BE2C (cell line): ENCODE measurements at regions not wholly inside any gene's neighbourhood (a gene's known extent, or its start where the extent isn't known, plus 50 kb on each side); places are given as distances from the start of the nearest gene placed in this dataset.
A peak's percentile ranks its signal among the peaks of the same experiment; 100 is the strongest.

Source experiments
- DNase-seq: peaks from one replicate; pipeline ENCODE4 v3.0.0-alpha.2; 2020
- H3K27me3 ChIP-seq: fragments of 250-450 bp; sonication (Bioruptor Pico); 2 replicates; pipeline ENCODE4 v1.5.1; 2020; ENCODE audit warnings: mild to moderate bottlenecking
- H3K36me3 ChIP-seq: fragments of 250-450 bp; sonication (Bioruptor Pico); 2 replicates; pipeline ENCODE4 v1.5.1; 2020; ENCODE audit warnings: mild to moderate bottlenecking
- H3K4me1 ChIP-seq: fragments of 250-450 bp; sonication (Bioruptor Pico); 2 replicates; pipeline ENCODE4 v1.5.1; 2020
- H3K4me3 ChIP-seq: 2 replicates; pipeline ENCODE4 v1.5.1; 2011; ENCODE audit warnings: low read depth, low read length
- H3K9me3 ChIP-seq: fragments of 250-450 bp; sonication (Bioruptor Pico); 2 replicates; pipeline ENCODE4 v1.5.1; 2020
- CTCF ChIP-seq: IDR thresholded peaks from 2 replicates; pipeline ENCODE4 v1.5.1; 2012; ENCODE audit warnings: mild to moderate bottlenecking, low read depth, low read length

GRCh38 chr5:117457656-117458055, 883.0 kb upstream of the SEMA6A start:
- DNase-seq, result no peak
- Histone ChIP-seq H3K36me3 (no peaks in the 10 kb centered on the region), H3K9me3 (no peaks in the 10 kb centered on the region), H3K4me3 (no peak overlapping the region), H3K4me1 (no peaks in the 10 kb centered on the region), H3K27me3 (no peaks in the 10 kb centered on the region)
- no peak for TF ChIP-seq CTCF

GRCh38 chr5:117456866-117457470, 882.3 kb upstream of the SEMA6A start:
- no peak for DNase-seq

GRCh38 chr5:117455236-117456233, 880.9 kb upstream of the SEMA6A start:
- H3K4me3 ChIP-seq, result peak overlapping the region; percentile 76

More at GRCh38 chr5:117456866-117457470, 882.3 kb upstream of the SEMA6A start:
- Histone ChIP-seq H3K9me3 (no peaks in the 10 kb centered on the region), H3K4me3 (no peak overlapping the region), H3K36me3 (no peaks in the 10 kb centered on the region), H3K4me1 (no peaks in the 10 kb centered on the region), H3K27me3 (no peaks in the 10 kb centered on the region)
- no peak for TF ChIP-seq CTCF

GRCh38 chr5:117454716-117455212, 880.1 kb upstream of the SEMA6A start:
- no peaks in the 10 kb centered on the region for H3K27me3 ChIP-seq
- TF ChIP-seq CTCF, result peak; percentile 94
- no peaks in the 10 kb centered on the region for H3K9me3 ChIP-seq
- peak overlapping the region; percentile 76 for H3K4me3 ChIP-seq
- H3K4me1 ChIP-seq, result peaks cover 3% of the 10 kb centered on the region; the same call in 1 of the 2 replicates
- no peaks in the 10 kb centered on the region for H3K36me3 ChIP-seq
- peak; percentile 59 for DNase-seq

More at GRCh38 chr5:117455236-117456233, 880.9 kb upstream of the SEMA6A start:
- no peaks in the 10 kb centered on the region for H3K36me3 ChIP-seq
- H3K9me3 ChIP-seq, result no peaks in the 10 kb centered on the region
- no peaks in the 10 kb centered on the region for H3K27me3 ChIP-seq
- TF ChIP-seq CTCF, result peak; percentile 77
- H3K4me1 ChIP-seq, result peaks cover 3% of the 10 kb centered on the region; the same call in 1 of the 2 replicates
- peak; percentile 66 for DNase-seq

- Histone ChIP-seq H3K4me1 (no peaks in the 10 kb centered on the region), H3K4me3 (no peak overlapping the region), H3K36me3 (no peaks in the 10 kb centered on the region), H3K9me3 (no peaks in the 10 kb centered on the region), H3K27me3 (no peaks in the 10 kb centered on the region)
- no peak for DNase-seq
- TF ChIP-seq CTCF, result no peak
Observed at GRCh38 chr5:117436846-117437245, 862.2 kb upstream of the SEMA6A start.

- Histone ChIP-seq H3K4me3 (no peak overlapping the region), H3K9me3 (no peaks in the 10 kb centered on the region), H3K36me3 (no peaks in the 10 kb centered on the region), H3K27me3 (no peaks in the 10 kb centered on the region), H3K4me1 (no peaks in the 10 kb centered on the region)
- no peak for TF ChIP-seq CTCF
- no peak for DNase-seq
Observed at GRCh38 chr5:117435203-117435602, 860.6 kb upstream of the SEMA6A start.
